GM21717 (cell line): ENCODE measurements at regions not wholly inside any gene's neighbourhood (a gene's known extent, or its start where the extent isn't known, plus 50 kb on each side); places are given as distances from the start of the nearest gene placed in this dataset.
"Not testable (repeated sequence)": the region's sequence is repeated elsewhere in the genome, so short reads cannot be mapped to it uniquely, and the experiment has no call there.

ENCODE experiments used
- ATAC-seq: cut with Tn5 transposase; IDR thresholded peaks from one replicate; pipeline ENCODE4 v1.9.1; 2021; ENCODE audit warnings: mild to moderate bottlenecking, moderate library complexity; ENCODE audit not compliant: unreplicated experiment

DNA sequence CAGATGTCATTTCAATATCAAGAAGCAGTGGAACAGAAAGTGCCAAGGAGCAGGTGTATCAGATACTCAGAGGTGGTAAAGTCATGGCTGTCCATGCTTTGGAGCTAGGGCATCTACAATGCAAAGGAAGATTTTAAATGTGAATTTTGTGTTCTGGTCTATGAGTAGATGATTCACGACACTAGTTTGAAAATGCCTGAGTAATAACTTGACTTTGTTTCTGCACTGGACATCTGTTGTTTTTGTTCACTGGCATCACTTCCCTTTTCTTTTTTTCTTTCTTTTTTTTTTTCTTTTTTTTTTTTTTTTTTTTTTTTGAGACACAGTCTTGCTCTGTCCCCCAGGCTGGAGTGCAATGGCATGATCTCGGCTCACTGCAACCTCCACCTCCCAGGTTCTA, 460.7 kb upstream of the PAPPA start:
- not testable (repeated sequence) for ATAC-seq

DNA sequence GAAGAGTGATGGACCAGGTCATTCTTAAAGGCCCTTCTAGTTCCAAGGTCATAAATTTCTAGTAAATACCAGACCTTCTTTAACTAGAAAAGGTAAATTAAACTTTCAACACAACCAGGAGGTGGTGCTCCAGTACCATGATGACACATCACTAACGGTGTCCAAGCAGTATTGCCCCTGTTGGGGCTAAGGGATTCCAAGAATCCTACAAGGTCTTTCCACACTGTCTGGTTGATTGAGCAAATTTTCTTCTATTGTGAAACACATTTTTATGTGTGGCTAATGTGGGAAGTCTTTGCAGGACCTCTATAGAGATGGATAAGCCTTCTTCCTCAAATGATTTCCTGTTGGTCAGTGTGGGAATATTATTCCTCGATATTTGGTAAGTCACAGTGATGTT, 459.6 kb upstream of the PAPPA start:
- no peak for ATAC-seq

DNA sequence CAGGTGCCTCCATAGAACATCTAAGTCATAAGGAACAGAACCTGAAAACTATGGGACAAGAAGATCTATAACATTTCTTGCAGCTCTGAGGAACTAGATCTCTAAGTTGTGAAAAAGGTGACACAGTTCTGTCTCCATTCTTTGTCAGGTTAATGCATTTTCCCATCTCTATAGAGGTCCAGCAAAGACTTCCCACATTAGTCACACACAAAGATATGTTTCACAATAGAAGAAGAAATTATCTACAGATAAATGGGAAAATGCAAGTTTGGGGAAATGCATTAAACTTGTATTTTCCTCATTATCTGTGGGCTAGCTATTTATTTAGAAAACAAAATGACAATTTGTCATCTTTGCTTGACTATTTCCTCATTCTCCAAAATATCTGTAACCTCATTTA, 458.6 kb upstream of the PAPPA start:
- ATAC-seq: no peak

DNA sequence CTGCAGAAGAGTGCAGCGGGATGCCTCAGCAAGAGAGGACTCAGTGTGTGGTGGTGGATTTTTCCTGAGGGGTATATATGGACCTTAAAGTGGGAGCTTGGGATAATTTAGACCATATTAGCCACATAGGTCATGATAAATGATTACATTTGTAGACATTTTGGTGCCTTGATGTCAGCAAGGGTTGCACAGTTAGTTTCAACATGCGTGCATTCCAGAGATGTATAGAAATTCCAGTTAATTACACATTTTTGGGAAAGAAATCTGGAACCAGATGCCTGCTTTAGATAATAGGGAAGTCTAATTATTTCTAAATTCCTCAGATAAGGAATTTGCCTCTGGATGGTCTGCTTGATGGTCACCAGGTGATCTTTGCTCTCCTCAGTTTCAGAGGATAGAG, 440.6 kb upstream of the PAPPA start:
- no peak for ATAC-seq

DNA sequence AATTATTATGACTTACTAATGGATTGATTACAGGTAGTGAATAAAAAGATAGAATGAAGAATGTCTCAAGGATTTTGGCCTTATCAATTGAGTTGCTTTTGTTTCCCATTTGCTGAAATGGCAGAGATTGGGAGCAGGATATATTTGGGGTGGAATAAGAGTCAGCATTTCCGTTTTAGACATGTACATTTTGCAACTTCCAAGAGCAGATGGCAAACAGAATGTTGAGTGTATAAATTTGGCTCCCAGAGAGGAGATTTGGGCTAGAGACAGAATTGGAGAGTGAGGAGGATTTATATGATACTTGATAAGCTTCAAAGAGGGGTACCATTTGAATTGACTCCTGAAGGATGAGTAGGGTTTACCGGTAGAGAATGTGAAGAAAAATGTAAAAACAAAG, 437.9 kb upstream of the PAPPA start:
- ATAC-seq: no peak

DNA sequence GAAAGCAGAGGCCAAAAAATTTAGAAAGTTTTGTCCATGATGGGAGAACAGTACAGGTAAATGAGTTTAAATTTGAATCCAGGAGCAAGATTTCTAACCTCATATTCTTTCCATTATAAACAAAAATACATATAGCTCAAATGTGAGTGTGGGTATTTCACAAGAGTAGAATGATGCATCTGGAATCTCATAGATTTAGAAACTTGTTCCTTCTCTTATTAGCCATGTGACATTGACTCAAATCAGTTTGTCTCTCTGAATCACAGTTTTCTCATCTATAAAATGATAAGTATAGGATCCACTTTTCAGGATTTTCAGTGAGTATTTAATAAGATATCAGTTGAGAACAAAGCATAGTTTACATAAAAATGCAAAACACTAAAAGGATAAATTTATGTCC, 436.3 kb upstream of the PAPPA start:
- ATAC-seq: no peak

DNA sequence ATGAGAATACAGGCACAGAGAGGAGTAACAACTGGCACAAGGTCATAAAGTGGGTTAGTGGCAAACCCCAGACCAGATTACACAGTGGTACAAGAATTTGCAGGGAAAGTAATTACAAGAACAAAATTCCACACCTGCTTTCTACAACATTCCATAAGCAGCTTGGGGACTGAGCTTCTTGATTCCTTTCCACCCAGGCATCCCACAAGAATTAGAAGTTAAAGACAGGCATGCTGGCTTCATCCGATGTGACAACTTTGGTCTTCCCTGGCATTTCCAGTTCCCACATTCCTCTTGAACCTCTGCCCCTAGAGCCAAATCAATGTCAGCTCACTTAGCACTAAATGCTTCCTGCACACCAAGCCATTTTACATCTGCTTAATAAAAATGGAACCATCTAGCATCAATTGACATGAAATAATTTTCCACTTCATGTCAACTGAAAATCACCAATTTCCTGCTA, 435.8 kb upstream of the PAPPA start:
- ATAC-seq: no peak

DNA sequence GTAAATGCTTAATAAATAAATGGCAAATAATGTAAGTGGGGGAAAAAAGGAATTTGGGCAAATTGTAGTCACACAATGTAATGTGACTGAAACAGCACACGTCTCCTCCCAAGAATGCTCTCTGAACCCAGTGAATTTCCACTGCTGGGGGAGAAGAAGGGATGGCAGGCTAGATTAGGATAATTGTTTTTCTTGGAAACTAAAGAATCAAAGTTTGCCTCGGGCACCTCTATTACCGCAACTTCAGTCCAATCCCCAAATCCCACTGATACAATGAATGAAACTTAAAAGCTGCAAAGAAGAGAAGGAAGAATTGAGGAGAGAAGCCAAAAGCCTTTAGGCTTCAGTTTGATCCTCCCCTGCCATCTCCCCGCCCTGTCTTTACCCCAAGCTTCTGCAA, 423.2 kb upstream of the PAPPA start:
- no peak for ATAC-seq

DNA sequence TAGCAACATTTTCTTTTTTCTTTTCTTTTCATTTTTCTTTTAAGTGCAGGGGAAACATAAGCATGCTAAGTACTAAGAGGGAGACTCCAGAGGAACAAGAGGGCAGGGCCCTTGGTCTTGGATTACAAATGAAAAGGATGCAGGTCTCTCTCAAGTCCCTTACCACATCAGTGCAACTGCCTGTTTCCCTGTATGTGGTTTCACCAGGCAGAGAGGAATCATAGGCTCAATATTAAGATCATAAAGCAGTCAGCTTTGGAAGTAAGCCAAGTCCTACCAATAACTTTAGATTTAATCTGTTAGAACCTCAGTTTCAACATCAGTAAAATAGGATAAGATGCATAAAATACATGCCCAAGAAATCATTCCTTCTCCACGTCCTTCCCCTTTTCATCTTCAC, 422.7 kb upstream of the PAPPA start:
- no peak for ATAC-seq

DNA sequence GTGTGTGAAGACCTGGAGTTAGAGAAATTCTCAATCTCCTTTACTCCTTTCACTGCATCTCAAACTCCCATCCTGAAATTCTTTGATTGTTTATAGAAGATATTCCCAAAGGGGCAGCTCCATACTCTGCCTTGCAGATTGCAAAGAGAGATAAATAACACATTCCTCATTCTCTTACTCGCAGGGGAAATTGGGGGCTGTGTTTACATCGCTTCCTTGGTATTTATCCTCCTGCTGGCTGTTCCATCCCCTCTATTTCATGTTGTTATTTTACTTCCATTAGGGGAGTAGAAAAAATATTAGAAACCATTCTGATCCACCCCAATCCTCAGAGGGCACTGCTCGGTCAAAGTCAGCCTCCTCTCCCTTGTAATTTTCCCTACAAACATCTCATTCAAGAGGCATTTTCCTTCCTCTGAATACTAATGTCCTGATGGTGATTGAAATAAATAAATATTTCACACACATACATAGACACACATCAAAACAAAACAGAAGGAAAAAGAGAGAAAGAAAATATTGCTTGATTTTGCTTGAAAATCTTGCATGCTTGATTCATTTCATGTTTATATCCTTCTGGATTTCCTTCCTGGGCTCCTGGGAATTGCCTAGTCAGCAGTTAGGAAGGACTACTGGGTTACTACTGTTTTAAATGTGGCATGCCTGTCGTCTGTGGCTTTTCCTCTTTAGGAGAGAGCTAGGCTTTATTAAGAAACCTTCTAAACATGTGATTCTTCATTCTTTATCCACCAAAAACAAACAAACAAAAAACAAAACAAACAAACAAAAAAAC, 420.1 kb upstream of the PAPPA start:
- ATAC-seq: no peak

DNA sequence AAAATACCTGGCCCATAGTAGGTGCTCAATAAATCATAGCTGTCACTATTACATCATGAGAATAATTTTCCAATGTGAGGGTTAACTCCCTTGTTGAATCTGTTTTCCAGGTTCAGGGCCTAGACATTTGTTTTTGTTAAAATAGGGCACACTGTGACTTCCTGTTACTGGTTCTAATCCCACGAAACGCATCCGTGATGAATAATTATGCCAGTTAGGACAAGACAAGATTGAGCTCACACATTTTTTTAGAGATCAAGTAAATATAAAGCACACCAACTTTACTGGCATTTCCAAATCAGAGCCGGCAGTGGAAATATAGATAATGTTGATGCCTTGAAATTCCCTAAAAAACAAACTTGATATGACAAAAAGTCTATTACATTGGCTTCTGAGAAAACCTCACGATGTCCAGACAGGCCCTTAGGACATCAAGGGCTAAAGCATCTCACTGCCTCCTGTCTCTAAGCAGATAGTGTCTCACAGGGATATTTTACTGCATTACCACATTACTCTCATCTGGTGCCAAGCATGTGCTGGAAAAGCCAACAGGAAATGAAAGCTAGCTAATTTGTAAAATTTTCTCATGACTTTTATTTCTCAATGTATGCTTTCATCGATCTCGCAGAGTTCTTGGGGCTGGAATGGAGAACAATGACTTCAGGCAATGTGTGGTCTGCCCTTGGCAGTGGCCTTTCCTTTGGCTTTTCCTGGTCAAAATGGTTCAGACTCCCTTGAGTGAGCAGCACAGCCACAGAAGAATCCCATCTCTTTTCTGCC, 414.3 kb upstream of the PAPPA start:
- no peak for ATAC-seq

DNA sequence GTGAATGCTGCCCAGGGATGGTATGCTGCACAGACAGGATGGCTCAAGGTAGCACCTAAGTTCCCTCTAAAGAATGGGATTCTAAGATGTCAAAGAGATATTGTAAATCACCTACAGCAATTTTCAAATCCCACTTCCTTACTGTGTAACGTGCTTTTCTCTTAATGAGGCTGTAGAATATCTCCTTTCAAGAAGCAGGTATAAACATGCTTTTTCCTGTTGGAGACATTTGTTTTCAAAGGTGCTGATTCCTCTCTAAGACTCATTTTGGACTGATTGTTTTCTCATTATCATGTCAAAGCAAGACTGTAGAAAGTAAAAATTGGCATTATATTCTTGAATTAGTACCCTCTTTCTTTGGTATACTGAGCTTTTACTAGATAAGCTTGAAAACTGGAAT, 412.6 kb upstream of the PAPPA start:
- ATAC-seq: no peak

DNA sequence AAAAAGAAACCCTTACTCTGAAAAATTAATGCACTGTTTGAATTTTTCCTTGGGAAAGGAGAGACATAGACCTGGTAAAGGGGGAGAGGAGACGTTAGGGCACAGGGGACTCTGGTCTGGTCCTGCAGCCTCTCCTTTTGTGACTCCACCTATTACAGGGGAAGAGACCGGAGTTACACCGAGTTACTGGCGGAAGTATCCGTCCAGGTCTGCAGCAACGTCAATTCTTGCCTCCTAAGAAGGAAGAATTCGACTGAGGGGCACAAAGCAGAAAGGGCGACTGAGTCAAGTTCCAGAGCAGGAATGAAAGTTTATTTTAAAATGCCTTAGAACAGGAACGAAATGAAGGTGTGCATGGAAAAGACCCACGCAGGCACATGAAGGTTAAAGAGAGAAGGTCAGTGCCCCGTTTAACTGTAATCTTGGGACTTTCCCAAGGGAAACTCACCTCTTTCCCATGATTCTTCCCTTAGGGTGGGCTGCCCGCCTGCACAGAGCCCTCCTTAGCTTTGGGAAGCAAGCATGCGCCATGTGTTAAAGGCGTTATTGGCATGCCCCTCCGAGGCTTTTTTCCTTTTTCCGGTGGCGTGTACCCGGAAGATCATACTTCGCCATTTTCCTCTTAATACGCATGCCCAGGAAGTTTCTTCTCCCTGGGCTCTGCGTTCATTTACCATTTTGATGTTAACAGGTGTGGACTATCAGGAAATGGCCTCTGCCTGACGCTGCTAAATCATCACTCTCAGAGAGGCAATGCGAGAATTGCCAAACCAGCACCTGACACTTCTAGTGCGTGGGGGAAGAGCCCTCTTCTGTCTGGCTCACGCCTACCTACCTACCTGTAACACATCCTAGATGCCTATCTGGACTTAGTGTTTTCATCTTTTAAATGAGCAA, 409.6 kb upstream of the PAPPA start:
- no peak for ATAC-seq

DNA sequence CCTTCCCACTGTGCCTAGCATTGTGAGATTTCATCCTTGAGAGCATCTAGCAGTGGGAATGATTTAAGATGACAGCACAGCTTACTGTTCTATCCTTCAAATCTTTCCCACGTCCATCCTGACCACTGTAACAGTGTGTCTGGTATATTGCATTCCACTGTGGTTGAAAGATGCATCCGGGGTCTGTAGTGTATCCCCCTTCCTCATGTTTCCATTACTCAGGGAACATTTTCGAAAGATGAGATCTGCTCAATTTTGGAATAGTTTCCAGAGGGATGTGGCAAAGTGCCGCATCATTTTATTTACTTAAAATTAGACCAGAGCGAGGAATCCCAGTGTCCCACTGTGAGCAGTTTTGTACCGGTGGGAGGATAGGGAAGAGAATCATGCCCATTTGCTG, 407.1 kb upstream of the PAPPA start:
- no peak for ATAC-seq

DNA sequence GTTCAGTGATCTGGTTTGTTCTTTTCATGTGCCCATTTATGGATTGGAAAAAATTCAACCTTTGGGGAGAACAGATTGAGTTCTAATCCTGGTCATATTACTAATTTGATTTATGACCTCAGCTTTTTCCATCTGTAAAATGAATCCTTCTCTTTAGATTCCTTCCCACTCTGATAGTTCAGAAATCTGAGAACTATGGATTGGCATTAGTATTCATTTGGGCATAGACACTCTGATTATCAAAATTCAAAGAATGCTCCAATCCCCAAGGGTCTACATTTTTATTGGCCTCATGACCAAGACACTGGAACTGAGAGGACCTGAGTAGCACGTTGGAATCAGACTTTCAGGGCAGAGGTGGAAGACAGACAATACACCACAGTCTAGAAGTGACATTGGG, 405.9 kb upstream of the PAPPA start:
- no peak for ATAC-seq

DNA sequence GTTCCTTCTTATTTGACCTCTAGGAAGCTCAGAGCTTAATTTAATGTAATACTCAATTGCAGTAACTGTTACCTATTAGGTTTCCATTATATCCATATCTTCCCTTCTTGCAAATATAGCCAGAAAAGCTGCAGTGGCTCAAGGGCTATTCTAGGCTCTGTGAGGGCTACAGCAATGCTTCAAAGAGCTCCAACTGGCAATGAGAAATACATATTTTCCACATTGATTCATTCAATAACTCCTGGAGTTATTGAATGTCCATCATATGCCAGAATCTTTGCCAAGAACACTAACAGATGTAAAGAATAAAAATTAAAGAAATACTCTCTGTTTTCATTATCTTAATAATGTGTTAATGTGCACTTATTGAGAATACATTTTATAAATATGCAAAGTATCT, 396.9 kb upstream of the PAPPA start:
- no peak for ATAC-seq

DNA sequence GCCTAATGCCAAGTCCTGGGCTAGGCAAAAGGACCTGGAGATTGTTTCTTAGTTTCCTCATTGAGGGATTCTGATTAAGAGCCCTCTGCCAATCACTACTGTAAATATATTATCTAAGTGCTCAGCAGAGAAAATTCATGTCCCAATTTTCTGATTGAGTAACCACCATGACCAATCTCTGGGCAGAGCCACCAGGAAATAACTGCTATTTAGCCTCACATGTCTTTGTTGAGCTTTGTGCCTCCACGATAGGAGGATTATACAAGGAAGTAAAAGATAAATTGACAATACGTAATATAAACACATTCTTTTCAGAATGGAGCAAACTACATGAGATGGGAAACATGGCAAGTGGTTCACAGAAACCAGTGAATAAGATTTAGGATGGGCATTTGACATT, 396.1 kb upstream of the PAPPA start:
- ATAC-seq: no peak

DNA sequence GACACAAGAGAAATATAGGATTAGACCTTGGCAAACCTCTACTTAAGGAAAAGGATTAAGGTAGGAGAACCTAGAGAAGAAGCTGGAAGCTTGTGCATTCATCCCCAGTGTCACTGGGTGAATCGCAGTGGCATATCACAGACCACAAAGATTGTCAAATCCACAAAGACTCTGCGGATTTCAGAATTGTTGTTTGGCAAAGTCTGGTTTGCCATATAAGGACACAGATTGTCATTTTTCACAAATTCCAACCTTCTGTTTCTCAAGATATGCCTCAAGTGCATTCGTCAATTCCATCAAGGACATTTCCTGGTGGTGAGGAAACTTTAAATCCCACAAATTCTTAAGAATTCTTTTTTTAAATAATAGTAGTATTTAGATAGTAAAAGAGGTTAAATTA, 395.1 kb upstream of the PAPPA start:
- no peak for ATAC-seq

DNA sequence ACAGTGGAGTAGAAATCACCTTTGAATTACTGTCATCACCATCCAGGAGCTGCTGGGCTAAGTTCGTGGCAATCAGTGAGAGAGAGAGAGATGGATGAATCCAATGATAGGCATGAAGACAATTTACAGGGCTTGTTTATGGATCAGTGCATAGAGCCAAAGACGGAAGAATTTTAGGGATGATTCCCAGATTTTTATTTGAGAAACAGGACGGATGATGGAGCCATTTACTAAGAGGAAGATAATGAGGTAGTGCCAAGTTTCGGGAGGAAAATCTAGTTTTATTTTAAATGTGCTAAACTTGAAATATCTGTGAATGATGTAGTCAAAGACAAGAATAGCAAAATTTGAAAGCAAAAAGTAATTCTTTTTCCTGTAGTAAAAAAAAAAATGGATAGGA, 394.2 kb upstream of the PAPPA start:
- no peak for ATAC-seq

DNA sequence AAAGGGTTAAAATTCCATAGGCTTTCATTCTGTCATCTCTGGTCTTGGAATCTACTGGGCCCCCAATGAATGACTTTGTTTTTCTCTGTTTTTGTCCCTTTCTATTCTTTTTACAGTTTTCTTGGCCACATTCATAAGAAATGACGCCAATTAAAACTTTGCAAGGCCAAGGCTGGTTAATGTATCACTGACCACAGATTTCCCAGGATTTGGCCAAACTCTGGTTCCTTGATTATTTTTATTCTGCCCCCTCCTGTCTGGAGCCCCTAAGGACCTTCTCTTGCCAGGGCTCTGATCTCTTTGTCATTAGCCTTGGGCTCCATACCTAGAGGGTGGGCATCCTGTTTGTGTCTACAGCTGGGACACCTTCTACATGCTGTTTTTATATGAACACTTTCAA, 388.9 kb upstream of the PAPPA start:
- no peak for ATAC-seq

DNA sequence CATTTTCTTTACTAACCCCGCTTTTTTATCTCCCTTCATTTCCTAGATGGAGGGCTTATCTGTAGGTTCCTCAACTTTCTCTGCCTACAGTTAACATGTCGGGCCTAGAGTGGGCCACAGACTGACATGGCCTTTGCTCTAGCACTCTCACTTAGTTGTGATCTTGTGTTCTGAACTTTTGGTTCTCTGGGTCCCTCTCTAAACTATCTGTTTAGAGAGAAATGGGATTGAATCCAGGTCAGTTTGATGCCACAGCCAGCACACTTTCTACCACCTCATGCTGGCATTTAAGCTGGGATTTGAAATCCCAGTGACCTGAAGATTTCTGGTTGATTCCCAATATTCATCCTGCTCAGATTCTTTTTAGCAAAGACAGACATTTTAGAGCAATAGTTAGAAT, 388.5 kb upstream of the PAPPA start:
- ATAC-seq: no peak
